Kidney (tissue), 13 donors: ENCODE measurements at regions not wholly inside any gene's neighbourhood (a gene's known extent, or its start where the extent isn't known, plus 50 kb on each side); places are given as distances from the start of the nearest gene placed in this dataset.
A peak's percentile ranks its signal among the peaks of the same experiment; 100 is the strongest.

Source experiments
- DNase-seq, 5 donors: peaks; one replicate each; pipeline ENCODE4 v3.0.0-alpha.2; 2013 to 2020
- FAIRE-seq: peaks from 2 replicates; lab custom pipeline; 2012; peaks lifted over from hg19 to GRCh38; lab: Jason Lieb, UNC
- H3K27ac ChIP-seq, 2 donors: one replicate each; pipeline ENCODE4 v1.7.0; 2013; ENCODE audit warnings: low read depth in 2 of 2, low read length in 2 of 2, inconsistent platforms in 1 of 2
- H3K27me3 ChIP-seq: one replicate; pipeline ENCODE4 v1.7.1; 2013; ENCODE audit warnings: low read length, inconsistent platforms; ENCODE audit not compliant: control insufficient read depth, insufficient read depth
- H3K36me3 ChIP-seq, 3 donors: one replicate each; pipeline versions ENCODE4 v1.7.0 to v1.7.1; 2013; ENCODE audit warnings: low read length in 3 of 3, control low read depth in 1 of 3, inconsistent platforms in 1 of 3; ENCODE audit not compliant: insufficient read depth in 3 of 3, control insufficient read depth in 2 of 3
- H3K4me1 ChIP-seq, 3 donors: one replicate each; pipeline versions ENCODE4 v1.7.0 to v1.7.1; 2013; ENCODE audit warnings: low read length in 3 of 3, inconsistent platforms in 1 of 3, low read depth in 1 of 3; ENCODE audit not compliant: control insufficient read depth in 2 of 3, insufficient read depth in 2 of 3
- H3K4me3 ChIP-seq, 3 donors: one replicate each; pipeline versions ENCODE4 v1.7.0 to v1.8.1; 2013; ENCODE audit warnings: low read length in 3 of 3, control low read depth in 1 of 3, inconsistent platforms in 1 of 3
- H3K9ac ChIP-seq, 3 donors: one replicate each; pipeline versions ENCODE4 v1.7.0 to v1.7.1; 2013; ENCODE audit warnings: low read length in 3 of 3, control low read depth in 1 of 3, inconsistent platforms in 1 of 3
- H3K9me3 ChIP-seq, 3 donors: one replicate each; pipeline versions ENCODE4 v1.7.0 to v1.7.1; 2013; ENCODE audit warnings: low read length in 3 of 3, control low read depth in 1 of 3, inconsistent platforms in 1 of 3; ENCODE audit not compliant: control insufficient read depth in 2 of 3, insufficient read depth in 1 of 3
- intact Hi-C: fragments of 100-400 bp; cut with DNase I; formaldehyde crosslinking; loops from one replicate; pipeline ENCODE4 v1.11.1; 2022
- TF ChIP-seq, protein P1 (sequence below): IDR thresholded peaks from 3 replicates; pipeline ENCODE4 v1.5.1; 2012; ENCODE audit warnings: mild to moderate bottlenecking, moderate library complexity, borderline replicate concordance; ENCODE audit not compliant: insufficient read depth; ENCODE audit errors: extremely low read depth
- donor health status: control.
- donor health status: control.
- donor health status: control.
- donor health status: control.
- donor health status: control.
- donor health status: DM: yes; HTN: yes; CAD: no.
- donor health status: Normal renal cell carcinoma (clear cell type).

DNA sequence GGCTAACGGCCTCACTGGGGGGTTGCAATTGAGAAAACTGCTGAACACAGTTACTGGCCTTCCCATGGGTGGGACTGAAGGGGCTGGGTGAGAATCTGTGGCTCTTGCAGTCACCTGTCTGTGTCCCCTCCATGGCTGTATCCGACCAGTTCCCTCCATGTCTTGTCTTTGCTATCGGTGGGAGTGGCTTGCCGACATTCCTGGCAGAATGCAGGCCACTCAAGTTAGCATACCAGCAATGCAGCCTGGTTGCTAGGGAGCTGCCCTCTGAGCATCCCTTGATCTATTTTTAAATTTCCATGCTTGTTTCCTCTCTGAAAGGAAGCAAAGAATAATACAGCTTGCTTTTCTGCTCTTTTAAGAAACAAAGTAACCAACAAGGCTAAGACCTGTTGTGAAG lies 1509.7 kb upstream of the WWC1 start:
- no peaks in the 10 kb centered on the region for H3K9me3 ChIP-seq
- H3K36me3 ChIP-seq: no peaks in the 10 kb centered on the region
- TF ChIP-seq, protein P1, sequence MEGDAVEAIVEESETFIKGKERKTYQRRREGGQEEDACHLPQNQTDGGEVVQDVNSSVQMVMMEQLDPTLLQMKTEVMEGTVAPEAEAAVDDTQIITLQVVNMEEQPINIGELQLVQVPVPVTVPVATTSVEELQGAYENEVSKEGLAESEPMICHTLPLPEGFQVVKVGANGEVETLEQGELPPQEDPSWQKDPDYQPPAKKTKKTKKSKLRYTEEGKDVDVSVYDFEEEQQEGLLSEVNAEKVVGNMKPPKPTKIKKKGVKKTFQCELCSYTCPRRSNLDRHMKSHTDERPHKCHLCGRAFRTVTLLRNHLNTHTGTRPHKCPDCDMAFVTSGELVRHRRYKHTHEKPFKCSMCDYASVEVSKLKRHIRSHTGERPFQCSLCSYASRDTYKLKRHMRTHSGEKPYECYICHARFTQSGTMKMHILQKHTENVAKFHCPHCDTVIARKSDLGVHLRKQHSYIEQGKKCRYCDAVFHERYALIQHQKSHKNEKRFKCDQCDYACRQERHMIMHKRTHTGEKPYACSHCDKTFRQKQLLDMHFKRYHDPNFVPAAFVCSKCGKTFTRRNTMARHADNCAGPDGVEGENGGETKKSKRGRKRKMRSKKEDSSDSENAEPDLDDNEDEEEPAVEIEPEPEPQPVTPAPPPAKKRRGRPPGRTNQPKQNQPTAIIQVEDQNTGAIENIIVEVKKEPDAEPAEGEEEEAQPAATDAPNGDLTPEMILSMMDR: no peak
- intact Hi-C loops: no loop called here
- H3K4me1 ChIP-seq: no peaks in the 10 kb centered on the region
- no peak overlapping the region for H3K9ac ChIP-seq
- DNase-seq (peak in 2 of 5 donors; percentile 0 to 14), FAIRE-seq (no peak)
- no peak overlapping the region for H3K4me3 ChIP-seq
- H3K27ac ChIP-seq: no peak overlapping the region
- no peaks in the 10 kb centered on the region for H3K27me3 ChIP-seq

DNA sequence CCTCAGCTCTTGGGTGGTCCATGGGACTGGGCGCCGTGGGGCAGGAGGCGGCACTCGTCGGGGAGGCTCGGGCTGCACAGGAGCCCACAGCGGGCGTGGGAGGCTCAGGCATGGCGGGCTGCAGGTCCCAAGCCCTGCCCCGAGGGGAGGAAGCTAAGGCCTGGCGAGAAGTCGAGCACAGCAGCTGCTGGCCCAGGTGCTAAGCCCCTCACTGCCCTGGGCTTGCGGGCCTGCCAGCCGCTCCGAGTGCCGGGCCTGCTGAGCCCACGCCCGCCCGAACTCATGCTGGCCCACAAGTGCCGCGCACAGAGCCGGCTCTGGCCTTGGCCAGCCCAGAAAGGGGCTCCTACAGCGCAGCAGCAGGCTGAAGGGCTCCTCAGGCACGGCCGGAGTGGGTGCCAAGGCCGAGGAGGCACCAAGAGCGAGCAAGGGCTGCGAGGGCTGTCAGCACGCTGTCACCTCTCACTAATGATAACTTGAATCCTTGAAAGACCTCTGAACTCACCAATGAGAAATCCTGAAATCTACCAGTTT lies 1506.8 kb upstream of the WWC1 start:
- TF ChIP-seq, protein P1: no peak
- Histone ChIP-seq H3K4me1 (no peaks in the 10 kb centered on the region), H3K36me3 (no peaks in the 10 kb centered on the region), H3K27me3 (no peaks in the 10 kb centered on the region), H3K27ac (no peak overlapping the region), H3K9ac (no peak overlapping the region), H3K9me3 (no peaks in the 10 kb centered on the region), H3K4me3 (no peak overlapping the region)
- intact Hi-C loops: no loop called here
- DNase-seq (no peak), FAIRE-seq (no peak)

DNA sequence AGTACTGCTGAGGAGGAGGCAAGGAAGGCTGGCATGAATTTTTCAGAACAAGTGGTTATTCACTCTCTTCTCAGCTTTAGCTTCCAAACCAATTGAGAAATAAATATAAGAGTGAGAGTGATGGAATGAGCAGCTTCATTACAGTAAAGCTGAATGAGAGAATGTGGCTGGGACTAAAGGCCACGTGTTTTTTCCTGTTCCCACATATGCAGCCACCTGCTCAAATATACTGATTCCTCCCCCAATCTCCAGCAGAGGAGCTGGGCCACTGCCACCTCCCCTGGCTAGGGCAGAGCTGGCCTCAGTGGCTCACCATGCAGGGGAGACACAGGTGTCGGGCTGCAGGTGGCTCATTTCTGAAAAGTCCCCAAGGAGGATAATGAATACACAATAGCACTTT lies 1505.3 kb upstream of the WWC1 start:
- no peak overlapping the region for H3K4me3 ChIP-seq
- H3K27me3 ChIP-seq: no peaks in the 10 kb centered on the region
- no peak for DNase-seq
- no peaks in the 10 kb centered on the region for H3K9me3 ChIP-seq
- no peaks in the 10 kb centered on the region for H3K36me3 ChIP-seq
- no peak overlapping the region for H3K27ac ChIP-seq
- TF ChIP-seq, protein P1: no peak
- no peak for FAIRE-seq
- intact Hi-C loops: no loop called here
- no peaks in the 10 kb centered on the region for H3K4me1 ChIP-seq
- H3K9ac ChIP-seq: no peak overlapping the region

DNA sequence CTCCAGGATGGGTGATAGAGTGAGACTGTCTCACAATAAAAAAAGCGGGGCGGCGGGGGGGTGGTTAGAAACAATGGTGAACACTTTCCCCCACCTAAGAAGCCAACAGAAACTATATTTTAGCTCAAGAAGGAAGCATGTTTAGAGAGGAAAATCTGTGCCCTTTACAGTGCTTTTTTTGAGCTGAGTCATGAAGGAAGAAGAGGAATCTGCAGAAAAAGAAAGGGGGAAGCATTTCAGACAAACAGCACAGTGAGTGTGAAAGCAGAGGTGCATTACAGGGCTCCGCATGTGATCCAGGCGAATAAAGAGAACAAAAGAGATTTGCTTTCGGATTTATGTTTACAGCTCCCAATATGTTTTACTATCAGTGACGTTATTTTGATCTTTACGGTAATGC lies 1504.6 kb upstream of the WWC1 start:
- H3K27ac ChIP-seq: no peak overlapping the region
- H3K27me3 ChIP-seq: no peaks in the 10 kb centered on the region
- FAIRE-seq (no peak), DNase-seq (no peak)
- H3K4me1 ChIP-seq: no peaks in the 10 kb centered on the region
- H3K9ac ChIP-seq: no peak overlapping the region
- H3K9me3 ChIP-seq: no peaks in the 10 kb centered on the region
- intact Hi-C loops: no loop called here
- TF ChIP-seq, protein P1: no peak
- no peak overlapping the region for H3K4me3 ChIP-seq
- H3K36me3 ChIP-seq: no peaks in the 10 kb centered on the region
